Naive thymus-derived CD4-positive, alpha-beta T cell (primary cell): ENCODE measurements at regions not wholly inside any gene's neighbourhood (a gene's known extent, or its start where the extent isn't known, plus 50 kb on each side); places are given as distances from the start of the nearest gene placed in this dataset.

ENCODE experiments used
- ATAC-seq: fragments of 150-1000 bp; cut with Tn5 transposase; 2 replicates; pipeline ENCODE4 v1.10.0; 2021; ENCODE audit warnings: mild to moderate bottlenecking, moderate library complexity
- CTCF ChIA-PET: fragments of 350-600 bp; sonication (Branson Sonifier 250); formaldehyde crosslinking; loops from one replicate; lab custom pipeline; 2021; ENCODE audit warnings: antibody characterized with exemption; lab: Charles Lee
- POLR2A ChIA-PET: fragments of 350-600 bp; sonication (Branson Sonifier 250); formaldehyde crosslinking; loops from one replicate; lab custom pipeline; 2021; ENCODE audit warnings: antibody characterized with exemption, inconsistent platforms; lab: Charles Lee
- DNase-seq, 9 donors: peaks; one replicate each; pipeline versions ENCODE4 v3.0.0 to v3.0.0-alpha.2; 2020 to 2022; ENCODE audit warnings: mixed read lengths in 1 of 9
- H3K27ac ChIP-seq: one replicate; pipeline ENCODE4 v1.7.0; 2013; ENCODE audit warnings: mild to moderate bottlenecking, low read depth, low read length, moderate library complexity
- H3K27me3 ChIP-seq, 2 donors: one replicate each; pipeline ENCODE4 v1.7.0; 2013; ENCODE audit warnings: low read length in 2 of 2, mild to moderate bottlenecking in 2 of 2, moderate library complexity in 2 of 2; ENCODE audit not compliant: control insufficient read depth in 2 of 2, insufficient read depth in 2 of 2
- H3K36me3 ChIP-seq, 3 experiments: 1 replicate in 2 of 3; 2 replicates in 1 of 3; pipeline ENCODE4 v1.7.0; 2013; ENCODE audit warnings: low read length in 3 of 3, mild to moderate bottlenecking in 3 of 3, moderate library complexity in 1 of 3; ENCODE audit not compliant: insufficient read depth in 3 of 3, control insufficient read depth in 2 of 3
- H3K4me1 ChIP-seq, 2 donors: one replicate each; pipeline ENCODE4 v1.7.0; 2013; ENCODE audit warnings: low read length in 2 of 2, mild to moderate bottlenecking in 2 of 2, moderate library complexity in 1 of 2; ENCODE audit not compliant: control insufficient read depth in 2 of 2, insufficient read depth in 2 of 2
- H3K4me3 ChIP-seq: 2 replicates; pipeline ENCODE4 v1.7.0; 2013; ENCODE audit warnings: mild to moderate bottlenecking, low read length
- H3K9me3 ChIP-seq, 3 experiments: 1 replicate in 2 of 3; 2 replicates in 1 of 3; pipeline ENCODE4 v1.7.0; 2013; ENCODE audit warnings: low read length in 3 of 3; ENCODE audit not compliant: control insufficient read depth in 2 of 3
- H3K27ac Mint-ChIP-seq, 9 donors: one replicate each; pipeline ENCODE4 v1.8.0; 2020 to 2022; ENCODE audit warnings: mixed read lengths in 9 of 9, mild to moderate bottlenecking in 8 of 9, moderate library complexity in 5 of 9, inconsistent platforms in 2 of 9
- H3K27me3 Mint-ChIP-seq, 5 donors: one replicate each; pipeline ENCODE4 v1.8.0; 2021 to 2022; ENCODE audit warnings: mixed read lengths in 5 of 5, mild to moderate bottlenecking in 1 of 5
- H3K36me3 Mint-ChIP-seq, 5 donors: one replicate each; pipeline ENCODE4 v1.8.0; 2020 to 2022; ENCODE audit warnings: mixed read lengths in 5 of 5, mild to moderate bottlenecking in 3 of 5, inconsistent platforms in 1 of 5
- H3K4me1 Mint-ChIP-seq, 7 donors: one replicate each; pipeline ENCODE4 v1.8.0; 2020 to 2022; ENCODE audit warnings: mixed read lengths in 7 of 7, mild to moderate bottlenecking in 3 of 7, inconsistent platforms in 1 of 7
- H3K4me3 Mint-ChIP-seq, 10 donors: one replicate each; pipeline ENCODE4 v1.8.0; 2020 to 2022; ENCODE audit warnings: mild to moderate bottlenecking in 10 of 10, mixed read lengths in 10 of 10, moderate library complexity in 6 of 10, inconsistent platforms in 2 of 10
- H3K9me3 Mint-ChIP-seq, 11 donors: one replicate each; pipeline ENCODE4 v1.8.0; 2020 to 2022; ENCODE audit warnings: mixed read lengths in 11 of 11, mild to moderate bottlenecking in 4 of 11, inconsistent platforms in 1 of 11, moderate library complexity in 1 of 11
- intact Hi-C, 2 donors: fragments of 100-400 bp; cut with micrococcal nuclease; formaldehyde crosslinking; loops; one replicate each; pipeline ENCODE4 v1.15.1; 2023

DNA sequence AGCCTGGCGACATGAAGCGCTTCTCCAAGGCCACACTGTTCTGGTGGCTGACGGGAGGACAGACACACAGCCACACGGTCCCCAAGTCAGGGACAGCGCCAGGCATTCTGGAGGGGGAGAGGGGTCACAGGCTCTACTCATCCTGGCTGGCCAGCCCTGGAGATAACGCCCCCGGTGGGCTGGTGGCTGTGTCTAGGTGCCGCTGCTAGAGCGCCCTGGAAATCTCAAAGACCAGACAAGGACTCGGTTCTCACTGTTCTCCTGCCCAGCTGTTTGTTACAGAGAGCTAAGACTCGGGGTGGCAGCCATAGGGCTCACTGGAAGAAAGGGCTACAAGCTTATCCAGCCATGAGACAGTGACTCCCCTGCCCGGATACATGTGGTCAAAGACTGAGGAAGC lies 72.0 kb downstream of the KCNF1 start:
- no peak for ATAC-seq
- no peak overlapping the region for H3K27ac Mint-ChIP-seq
- H3K27me3 Mint-ChIP-seq = peaks cover 0 to 9% (median 0%) of the 10 kb centered on the region in 5 donors
- Histone ChIP-seq H3K4me1 (no peaks in the 10 kb centered on the region), H3K36me3 (no peaks in the 10 kb centered on the region), H3K4me3 (no peak overlapping the region), H3K9me3 (no peaks in the 10 kb centered on the region), H3K27me3 (no peaks in the 10 kb centered on the region), H3K27ac (no peak overlapping the region)
- intact Hi-C loops = no loop called here
- H3K4me1 Mint-ChIP-seq = no peaks in the 10 kb centered on the region
- no peaks in the 10 kb centered on the region for H3K9me3 Mint-ChIP-seq
- H3K36me3 Mint-ChIP-seq = no peaks in the 10 kb centered on the region
- ChIA-PET CTCF (no interaction called here), POLR2A (no interaction called here)
- no peak for DNase-seq
- no peak overlapping the region for H3K4me3 Mint-ChIP-seq

DNA sequence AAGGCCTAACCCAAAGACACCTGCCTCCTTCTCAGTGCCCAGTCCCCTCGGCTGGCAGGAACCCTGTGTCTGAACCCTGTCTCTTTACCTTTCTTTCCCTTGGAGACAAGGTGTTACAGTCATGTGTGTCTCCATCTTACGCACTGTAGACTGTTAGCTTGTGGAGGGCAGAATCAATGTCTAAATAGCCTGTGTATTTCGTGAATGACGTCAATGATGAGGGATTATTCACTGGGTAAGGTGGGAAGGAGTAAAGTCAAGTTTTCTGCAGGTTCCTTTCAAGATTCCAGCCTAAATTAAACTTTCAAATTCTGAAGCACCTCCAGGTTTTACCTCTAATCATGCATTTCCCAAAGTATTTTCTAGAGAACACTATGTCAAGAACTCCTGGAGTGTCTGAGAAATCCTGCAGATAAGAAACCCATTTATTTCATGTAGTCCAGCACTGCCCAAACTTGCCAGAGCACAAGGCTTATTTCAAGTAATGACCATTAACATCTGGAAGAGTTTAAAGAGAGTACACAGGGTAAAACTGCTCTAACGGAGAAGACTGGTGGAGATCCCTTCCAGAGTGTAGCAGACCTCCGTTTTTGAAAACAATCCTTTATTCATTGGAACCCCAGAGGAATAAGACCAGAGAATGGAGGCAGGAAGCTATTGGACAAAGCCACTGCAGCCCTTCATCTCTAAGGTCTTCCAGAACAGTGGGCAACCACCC lies 72.8 kb downstream of the KCNF1 start:
- Mint-ChIP-seq H3K4me1 (no peaks in the 10 kb centered on the region), H3K27me3 (peaks cover 0 to 3% (median 0%) of the 10 kb centered on the region in 5 donors), H3K9me3 (no peaks in the 10 kb centered on the region), H3K4me3 (no peak overlapping the region), H3K27ac (no peak overlapping the region), H3K36me3 (no peaks in the 10 kb centered on the region)
- H3K27me3 ChIP-seq = no peaks in the 10 kb centered on the region
- CTCF ChIA-PET = no interaction called here
- H3K27ac ChIP-seq = no peak overlapping the region
- H3K36me3 ChIP-seq = no peaks in the 10 kb centered on the region
- POLR2A ChIA-PET = no interaction called here
- no peaks in the 10 kb centered on the region for H3K9me3 ChIP-seq
- ATAC-seq (no peak), DNase-seq (no peak)
- no peak overlapping the region for H3K4me3 ChIP-seq
- intact Hi-C loops = no loop called here
- H3K4me1 ChIP-seq = no peaks in the 10 kb centered on the region

DNA sequence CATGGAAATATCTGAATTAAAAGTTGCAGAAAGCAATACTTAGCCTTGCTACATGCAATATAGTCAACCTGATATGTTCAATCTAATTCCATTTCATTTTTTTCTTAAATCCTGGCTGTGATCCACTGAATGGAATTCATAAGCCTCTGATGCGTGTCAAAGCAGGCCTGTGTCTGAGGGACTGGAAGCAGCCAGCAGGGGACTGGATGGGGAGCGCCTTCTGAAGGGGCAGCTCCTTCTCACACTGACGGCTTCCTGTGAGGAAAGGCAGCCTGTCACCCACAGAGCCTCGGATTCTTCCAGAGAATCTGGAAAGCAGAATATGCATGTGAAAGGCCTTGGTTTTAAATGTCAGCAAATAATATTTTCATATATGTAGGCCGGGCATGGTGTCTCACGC lies 73.5 kb downstream of the KCNF1 start:
- Histone ChIP-seq H3K4me3 (no peak overlapping the region), H3K36me3 (no peaks in the 10 kb centered on the region), H3K4me1 (no peaks in the 10 kb centered on the region), H3K27me3 (no peaks in the 10 kb centered on the region), H3K27ac (no peak overlapping the region), H3K9me3 (no peaks in the 10 kb centered on the region)
- H3K36me3 Mint-ChIP-seq = no peaks in the 10 kb centered on the region
- no peak overlapping the region for H3K27ac Mint-ChIP-seq
- ChIA-PET CTCF (no interaction called here), POLR2A (no interaction called here)
- no peak for ATAC-seq
- peaks cover 0 to 3% (median 2%) of the 10 kb centered on the region in 5 donors for H3K27me3 Mint-ChIP-seq
- no peak overlapping the region for H3K4me3 Mint-ChIP-seq
- no peaks in the 10 kb centered on the region for H3K9me3 Mint-ChIP-seq
- no peaks in the 10 kb centered on the region for H3K4me1 Mint-ChIP-seq
- DNase-seq = no peak
- intact Hi-C loops = no loop called here

DNA sequence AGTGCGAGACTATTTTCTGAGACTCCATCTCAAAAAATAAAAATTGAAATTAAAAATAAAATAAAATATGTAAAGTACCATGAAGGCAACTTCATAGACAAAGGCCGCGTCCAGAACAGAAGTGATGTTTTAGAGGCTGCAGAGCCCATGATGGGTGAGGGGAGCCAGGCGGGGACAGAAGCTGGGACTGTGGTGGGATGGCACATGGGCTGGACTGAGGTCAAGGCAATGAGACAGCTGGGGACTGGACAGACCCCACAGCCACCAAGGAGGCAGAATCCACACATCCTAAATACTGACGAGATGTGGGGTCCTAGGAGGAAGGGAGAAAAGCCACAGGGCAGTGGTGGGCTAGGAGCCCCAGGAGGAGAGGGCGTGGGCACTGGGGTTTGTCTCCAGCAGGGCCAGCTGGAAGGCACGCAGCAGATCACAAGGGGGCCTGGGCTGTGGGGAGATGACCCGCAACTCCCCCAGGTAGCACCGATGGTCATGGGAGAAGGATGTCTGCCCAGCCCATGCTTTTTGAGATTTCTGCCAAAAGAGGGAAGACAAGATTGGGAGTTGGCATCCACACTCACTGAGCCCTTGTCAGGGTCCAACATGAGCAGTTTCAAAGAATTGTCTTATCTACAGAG lies 74.3 kb downstream of the KCNF1 start:
- H3K27me3 ChIP-seq = no peaks in the 10 kb centered on the region
- Mint-ChIP-seq H3K36me3 (no peaks in the 10 kb centered on the region), H3K4me3 (no peak overlapping the region), H3K9me3 (no peaks in the 10 kb centered on the region), H3K4me1 (no peaks in the 10 kb centered on the region), H3K27ac (peak overlapping the region in 1 of 9 donors; percentile 36), H3K27me3 (peaks cover 0 to 3% (median 2%) of the 10 kb centered on the region in 5 donors)
- intact Hi-C loops = no loop called here
- H3K4me1 ChIP-seq = no peaks in the 10 kb centered on the region
- CTCF ChIA-PET = no interaction called here
- H3K9me3 ChIP-seq = no peaks in the 10 kb centered on the region
- ATAC-seq (no peak), DNase-seq (no peak)
- no peak overlapping the region for H3K4me3 ChIP-seq
- H3K27ac ChIP-seq = no peak overlapping the region
- POLR2A ChIA-PET = no interaction called here
- no peaks in the 10 kb centered on the region for H3K36me3 ChIP-seq

DNA sequence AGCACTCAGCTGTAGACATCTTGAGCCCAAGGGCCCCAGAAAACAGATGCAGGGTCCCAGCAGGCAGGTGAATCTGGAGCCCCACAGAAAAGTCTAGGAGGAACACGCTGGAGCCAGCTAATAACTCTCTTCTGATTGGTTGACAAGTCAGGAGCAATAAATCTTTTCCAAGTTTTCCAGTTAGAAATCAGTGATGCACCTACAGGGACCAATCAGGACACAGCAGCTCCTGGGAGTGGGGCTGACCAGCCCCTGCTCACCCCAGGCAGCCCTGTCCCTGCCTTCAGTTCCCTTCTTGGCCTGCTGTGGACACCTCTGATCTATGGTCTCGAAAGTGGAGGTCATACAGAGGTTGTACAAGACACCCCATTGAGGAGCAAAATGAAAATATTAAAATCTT lies 75.7 kb downstream of the KCNF1 start:
- no peak for ATAC-seq
- H3K9me3 Mint-ChIP-seq = no peaks in the 10 kb centered on the region
- no peaks in the 10 kb centered on the region for H3K27me3 ChIP-seq
- no peak for DNase-seq
- ChIA-PET POLR2A (no interaction called here), CTCF (interaction anchor here (1.3 kb wide), 1 partner anchor 10 kb away, joined by 3 read pairs; no protein-coding TSS in a partner anchor)
- no peak overlapping the region for H3K4me3 Mint-ChIP-seq
- H3K27ac Mint-ChIP-seq = no peak overlapping the region
- H3K4me1 Mint-ChIP-seq = no peaks in the 10 kb centered on the region
- H3K4me1 ChIP-seq = no peaks in the 10 kb centered on the region
- no peak overlapping the region for H3K27ac ChIP-seq
- H3K9me3 ChIP-seq = no peaks in the 10 kb centered on the region
- peaks cover 0 to 9% (median 3%) of the 10 kb centered on the region in 5 donors for H3K27me3 Mint-ChIP-seq
- H3K4me3 ChIP-seq = no peak overlapping the region
- H3K36me3 Mint-ChIP-seq = no peaks in the 10 kb centered on the region
- H3K36me3 ChIP-seq = no peaks in the 10 kb centered on the region
- intact Hi-C loops = no loop called here

DNA sequence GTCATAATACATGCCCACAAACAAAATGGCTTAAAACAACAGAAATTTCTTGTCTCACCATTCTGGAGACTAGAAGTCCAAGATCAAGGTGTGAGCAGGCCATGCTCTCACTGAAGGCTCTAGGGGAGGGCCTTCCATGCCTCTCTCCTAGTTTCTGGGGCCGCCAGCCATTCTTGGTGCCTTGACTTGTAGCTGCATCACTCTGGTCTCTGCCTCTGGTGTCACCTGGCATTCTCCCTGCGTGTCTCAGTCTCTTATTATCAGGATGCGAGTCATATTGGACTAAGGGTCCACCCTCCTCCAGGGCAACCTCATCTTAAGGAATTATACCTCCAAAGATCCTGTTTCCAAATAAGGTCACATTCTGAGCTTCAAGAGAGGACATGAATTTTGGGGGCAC lies 76.1 kb downstream of the KCNF1 start:
- intact Hi-C loops = no loop called here
- Histone ChIP-seq H3K27me3 (no peaks in the 10 kb centered on the region), H3K4me3 (no peak overlapping the region), H3K4me1 (no peaks in the 10 kb centered on the region), H3K27ac (no peak overlapping the region), H3K36me3 (no peaks in the 10 kb centered on the region), H3K9me3 (no peaks in the 10 kb centered on the region)
- DNase-seq = no peak
- Mint-ChIP-seq H3K27ac (no peak overlapping the region), H3K4me3 (no peak overlapping the region), H3K4me1 (no peaks in the 10 kb centered on the region), H3K27me3 (peaks cover 0 to 9% (median 3%) of the 10 kb centered on the region in 5 donors), H3K36me3 (no peaks in the 10 kb centered on the region), H3K9me3 (no peaks in the 10 kb centered on the region)
- CTCF ChIA-PET = interaction anchor here (1.3 kb wide), 1 partner anchor 10 kb away, joined by 3 read pairs; no protein-coding TSS in a partner anchor
- POLR2A ChIA-PET = no interaction called here
- no peak for ATAC-seq

DNA sequence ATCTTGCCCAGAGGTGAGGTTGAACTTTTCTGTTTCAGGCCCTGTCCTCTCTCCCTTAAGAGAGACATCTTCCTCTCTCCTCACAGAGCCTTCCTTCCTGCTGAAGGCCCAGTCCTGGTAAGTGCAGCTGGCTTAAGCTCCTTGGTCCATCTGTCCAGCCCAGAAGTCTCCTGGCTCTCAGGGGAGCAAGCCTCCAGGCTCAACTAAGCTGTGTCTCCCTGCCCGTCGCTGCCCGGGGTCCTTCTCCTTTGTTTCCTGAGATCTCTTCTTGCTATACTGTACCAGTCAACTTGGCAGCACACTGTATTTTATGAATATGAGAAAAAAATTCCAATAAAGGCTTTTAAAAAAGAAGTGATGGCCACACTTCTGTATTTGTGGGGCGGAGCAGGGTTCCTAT lies 77.4 kb downstream of the KCNF1 start:
- no peaks in the 10 kb centered on the region for H3K4me1 Mint-ChIP-seq
- POLR2A ChIA-PET = no interaction called here
- no peaks in the 10 kb centered on the region for H3K36me3 Mint-ChIP-seq
- H3K4me3 ChIP-seq = no peak overlapping the region
- no peak overlapping the region for H3K27ac ChIP-seq
- H3K9me3 ChIP-seq = no peaks in the 10 kb centered on the region
- peaks cover 0 to 9% (median 3%) of the 10 kb centered on the region in 5 donors for H3K27me3 Mint-ChIP-seq
- H3K4me1 ChIP-seq = no peaks in the 10 kb centered on the region
- DNase-seq (no peak), ATAC-seq (no peak)
- CTCF ChIA-PET = no interaction called here
- intact Hi-C loops = no loop called here
- no peaks in the 10 kb centered on the region for H3K27me3 ChIP-seq
- H3K9me3 Mint-ChIP-seq = no peaks in the 10 kb centered on the region
- H3K36me3 ChIP-seq = no peaks in the 10 kb centered on the region
- H3K27ac Mint-ChIP-seq = no peak overlapping the region
- H3K4me3 Mint-ChIP-seq = no peak overlapping the region
